MV-4-11 (cell line): ENCODE measurements at regions not wholly inside any gene's neighbourhood (a gene's known extent, or its start where the extent isn't known, plus 50 kb on each side); places are given as distances from the start of the nearest gene placed in this dataset.
"Not testable (repeated sequence)": the region's sequence is repeated elsewhere in the genome, so short reads cannot be mapped to it uniquely, and the experiment has no call there.

Experiments
- DNase-seq: peaks from one replicate; lab custom pipeline; 2025; lab: John Stamatoyannopoulos, UW

- no peak for DNase-seq
Measured at GRCh38 chr3:25844891-25845290, 55.0 kb downstream of the OXSM start.

GRCh38 chr3:25846282-25846681 lies 56.4 kb downstream of the OXSM start:
- no peak for DNase-seq

- no peak for DNase-seq
Measured at GRCh38 chr3:25849091-25849490, 59.2 kb downstream of the OXSM start.

GRCh38 chr3:25849641-25850385 lies 59.9 kb downstream of the OXSM start:
- DNase-seq: no peak

GRCh38 chr3:25851693-25852259 lies 61.9 kb downstream of the OXSM start:
- not testable (repeated sequence) for DNase-seq

GRCh38 chr3:25854214-25854613 lies 64.3 kb downstream of the OXSM start:
- no peak for DNase-seq

GRCh38 chr3:25854635-25855034 lies 64.7 kb downstream of the OXSM start:
- DNase-seq: no peak

GRCh38 chr3:25855266-25855784 lies 65.4 kb downstream of the OXSM start:
- DNase-seq: no peak

- peak; percentile 31 for DNase-seq
Measured at GRCh38 chr3:25856902-25857518, 67.1 kb downstream of the OXSM start.

- DNase-seq: no peak
Measured at GRCh38 chr3:25861566-25861965, 71.7 kb downstream of the OXSM start.

GRCh38 chr3:25863011-25863415 lies 73.1 kb downstream of the OXSM start:
- no peak for DNase-seq

- DNase-seq: no peak
Measured at GRCh38 chr3:25863416-25863959, 73.6 kb downstream of the OXSM start.

- peak; percentile 87 for DNase-seq
Measured at GRCh38 chr3:25870452-25870851, 80.6 kb downstream of the OXSM start.

GRCh38 chr3:25872200-25872877 lies 82.4 kb downstream of the OXSM start:
- peak; percentile 76 for DNase-seq

- DNase-seq: no peak
Measured at GRCh38 chr3:25883492-25883891, 93.6 kb downstream of the OXSM start.

GRCh38 chr3:25884981-25885380 lies 95.1 kb downstream of the OXSM start:
- DNase-seq: no peak

GRCh38 chr3:25885544-25885943 lies 95.7 kb downstream of the OXSM start:
- no peak for DNase-seq

GRCh38 chr3:25887907-25888306 lies 98.0 kb downstream of the OXSM start:
- no peak for DNase-seq

GRCh38 chr3:25888892-25889524 lies 99.1 kb downstream of the OXSM start:
- DNase-seq: no peak

- no peak for DNase-seq
Measured at GRCh38 chr3:25889525-25889917, 99.6 kb downstream of the OXSM start.

- no peak for DNase-seq
Measured at GRCh38 chr3:25894101-25894500, 104.2 kb downstream of the OXSM start.

- no peak for DNase-seq
Measured at GRCh38 chr3:25895031-25895430, 105.1 kb downstream of the OXSM start.
